ENCODE measurements at regions not wholly inside any gene's neighbourhood (a gene's known extent, or its start where the extent isn't known, plus 50 kb on each side); places are given as distances from the start of the nearest gene placed in this dataset.
"Not testable (repeated sequence)": the region's sequence is repeated elsewhere in the genome, so short reads cannot be mapped to it uniquely, and the experiment has no call there.

DNA sequence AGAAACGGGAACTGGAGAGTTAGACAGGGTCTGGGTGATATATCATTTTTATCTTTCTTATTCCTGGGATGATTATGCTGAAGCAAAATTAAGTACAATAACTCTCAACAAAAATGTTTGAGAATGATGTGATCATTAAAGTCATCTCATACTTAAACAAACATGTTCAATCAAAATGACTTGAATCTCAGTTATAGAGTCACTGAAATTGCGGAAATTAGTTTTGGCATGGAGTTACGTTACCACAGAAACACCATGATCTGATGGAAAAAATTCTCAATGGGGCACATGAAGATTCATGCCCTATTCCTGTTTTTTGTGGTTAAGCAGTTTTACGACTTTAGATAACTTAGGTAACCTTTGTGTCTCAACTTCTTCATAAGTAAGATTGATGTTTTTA, 757.7 kb downstream of the EPHA4 start:
- Histone ChIP-seq H3K27ac (ENCODE audit: low read length) (no peak overlapping the region), H3K9me3 (ENCODE audit: insufficient read depth, low read depth, low read length) (no peaks in the 10 kb centered on the region), H3K4me1 (ENCODE audit: insufficient read depth, low read length) (no peaks in the 10 kb centered on the region), H3K27me3 (ENCODE audit: insufficient read depth, low read length) (no peaks in the 10 kb centered on the region), H3K9ac (ENCODE audit: low read depth, low read length) (no peak overlapping the region), H3K4me3 (ENCODE audit: low read length) (no peak overlapping the region), H3K36me3 (ENCODE audit: insufficient read depth, low read depth, low read length) (no peaks in the 10 kb centered on the region)

DNA sequence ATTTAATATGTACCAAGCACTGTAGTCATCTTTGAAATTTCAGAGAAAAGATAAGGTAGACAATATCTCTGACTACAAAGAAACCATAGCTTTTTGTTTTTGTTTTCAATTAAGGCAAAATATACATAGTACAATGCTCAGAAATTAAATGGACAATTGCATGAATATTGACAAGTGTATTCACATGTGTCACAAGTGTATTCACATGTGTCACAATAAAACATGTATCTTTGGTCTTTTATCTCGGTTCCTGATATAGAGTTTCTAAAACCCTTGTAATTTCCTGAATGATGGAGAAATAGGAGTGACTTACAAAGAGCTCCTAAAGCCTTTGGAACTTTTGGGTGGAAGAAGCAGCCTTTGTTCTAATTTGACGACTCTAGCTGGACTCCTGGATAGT, 756.4 kb downstream of the EPHA4 start:
- H3K9ac ChIP-seq (ENCODE audit: low read depth, low read length), result no peak overlapping the region
- no peak overlapping the region for H3K27ac ChIP-seq (ENCODE audit: low read length)
- H3K27me3 ChIP-seq (ENCODE audit: insufficient read depth, low read length), result no peaks in the 10 kb centered on the region
- H3K4me3 ChIP-seq (ENCODE audit: low read length), result no peak overlapping the region
- no peaks in the 10 kb centered on the region for H3K4me1 ChIP-seq (ENCODE audit: insufficient read depth, low read length)
- no peaks in the 10 kb centered on the region for H3K36me3 ChIP-seq (ENCODE audit: insufficient read depth, low read depth, low read length)
- no peaks in the 10 kb centered on the region for H3K9me3 ChIP-seq (ENCODE audit: insufficient read depth, low read depth, low read length)

- no peaks in the 10 kb centered on the region for H3K36me3 ChIP-seq (ENCODE audit: insufficient read depth, low read depth, low read length)
- H3K4me1 ChIP-seq (ENCODE audit: insufficient read depth, low read length), result no peaks in the 10 kb centered on the region
- no peak overlapping the region for H3K27ac ChIP-seq (ENCODE audit: low read length)
- no peaks in the 10 kb centered on the region for H3K27me3 ChIP-seq (ENCODE audit: insufficient read depth, low read length)
- no peak overlapping the region for H3K9ac ChIP-seq (ENCODE audit: low read depth, low read length)
- no peak overlapping the region for H3K4me3 ChIP-seq (ENCODE audit: low read length)
- H3K9me3 ChIP-seq (ENCODE audit: insufficient read depth, low read depth, low read length), result no peaks in the 10 kb centered on the region
These were observed 750.4 kb downstream of the EPHA4 start for GRCh38 chr2:220821683-220822082.

GRCh38 chr2:220823590-220823989, 748.5 kb downstream of the EPHA4 start:
- H3K9me3 ChIP-seq (ENCODE audit: insufficient read depth, low read depth, low read length), result not testable (repeated sequence)

DNA sequence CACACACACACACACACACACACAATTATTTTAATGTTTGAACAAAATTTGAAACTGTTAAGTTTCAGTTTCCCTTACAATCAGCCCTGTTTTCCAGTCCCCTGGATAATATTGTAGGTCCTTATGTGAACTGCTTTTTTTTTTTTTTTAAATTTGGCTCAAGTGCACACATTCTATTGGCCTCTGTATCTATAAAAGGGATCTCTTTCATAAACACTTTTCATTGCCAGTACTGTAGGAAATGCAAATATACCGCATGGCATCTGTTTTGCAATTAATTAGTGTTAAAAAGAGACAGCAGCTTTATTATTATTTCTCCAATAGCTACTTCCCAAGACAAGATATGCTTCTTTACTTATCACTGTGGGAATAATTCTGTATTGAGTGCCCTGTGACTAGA, 738.7 kb downstream of the EPHA4 start:
- no peaks in the 10 kb centered on the region for H3K4me1 ChIP-seq (ENCODE audit: insufficient read depth, low read length)
- no peak overlapping the region for H3K27ac ChIP-seq (ENCODE audit: low read length)
- H3K4me3 ChIP-seq (ENCODE audit: low read length), result no peak overlapping the region
- H3K27me3 ChIP-seq (ENCODE audit: insufficient read depth, low read length), result no peaks in the 10 kb centered on the region
- no peak overlapping the region for H3K9ac ChIP-seq (ENCODE audit: low read depth, low read length)
- H3K9me3 ChIP-seq (ENCODE audit: insufficient read depth, low read depth, low read length), result no peaks in the 10 kb centered on the region
- H3K36me3 ChIP-seq (ENCODE audit: insufficient read depth, low read depth, low read length), result no peaks in the 10 kb centered on the region

More at GRCh38 chr2:220823590-220823989, 748.5 kb downstream of the EPHA4 start:
- not testable (repeated sequence) for H3K4me3 ChIP-seq (ENCODE audit: low read length); H3K9ac ChIP-seq (ENCODE audit: low read depth, low read length); H3K4me1 ChIP-seq (ENCODE audit: insufficient read depth, low read length); H3K27me3 ChIP-seq (ENCODE audit: insufficient read depth, low read length); H3K36me3 ChIP-seq (ENCODE audit: insufficient read depth, low read depth, low read length); H3K27ac ChIP-seq (ENCODE audit: low read length)

DNA sequence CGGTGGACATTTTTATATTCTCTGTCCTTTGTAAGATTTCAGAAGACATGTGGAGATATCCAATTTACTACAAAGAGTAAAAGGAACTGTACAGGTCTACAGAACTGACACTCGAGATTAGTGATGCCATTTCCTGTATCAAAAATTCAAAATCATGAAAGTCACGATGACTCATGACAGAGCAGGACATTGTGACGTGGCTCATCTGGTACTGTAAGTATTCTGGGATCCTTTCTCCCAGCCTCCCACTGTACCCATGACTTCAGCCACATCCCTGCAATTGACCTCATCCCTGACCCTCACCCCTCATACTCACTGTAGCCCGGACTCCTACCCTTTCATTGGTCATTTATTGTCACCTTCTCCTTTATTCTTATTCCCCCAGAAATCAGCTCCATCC, 736.5 kb downstream of the EPHA4 start:
- Histone ChIP-seq H3K36me3 (ENCODE audit: insufficient read depth, low read depth, low read length) (no peaks in the 10 kb centered on the region), H3K4me1 (ENCODE audit: insufficient read depth, low read length) (no peaks in the 10 kb centered on the region), H3K4me3 (ENCODE audit: low read length) (no peak overlapping the region), H3K27me3 (ENCODE audit: insufficient read depth, low read length) (no peaks in the 10 kb centered on the region), H3K9me3 (ENCODE audit: insufficient read depth, low read depth, low read length) (no peaks in the 10 kb centered on the region), H3K27ac (ENCODE audit: low read length) (no peak overlapping the region), H3K9ac (ENCODE audit: low read depth, low read length) (no peak overlapping the region)

- Histone ChIP-seq H3K4me1 (ENCODE audit: insufficient read depth, low read length) (no peaks in the 10 kb centered on the region), H3K4me3 (ENCODE audit: low read length) (no peak overlapping the region), H3K9me3 (ENCODE audit: insufficient read depth, low read depth, low read length) (no peaks in the 10 kb centered on the region), H3K27me3 (ENCODE audit: insufficient read depth, low read length) (no peaks in the 10 kb centered on the region), H3K36me3 (ENCODE audit: insufficient read depth, low read depth, low read length) (no peaks in the 10 kb centered on the region), H3K27ac (ENCODE audit: low read length) (no peak overlapping the region), H3K9ac (ENCODE audit: low read depth, low read length) (no peak overlapping the region)
These were observed 734.9 kb downstream of the EPHA4 start for GRCh38 chr2:220837226-220837625.

DNA sequence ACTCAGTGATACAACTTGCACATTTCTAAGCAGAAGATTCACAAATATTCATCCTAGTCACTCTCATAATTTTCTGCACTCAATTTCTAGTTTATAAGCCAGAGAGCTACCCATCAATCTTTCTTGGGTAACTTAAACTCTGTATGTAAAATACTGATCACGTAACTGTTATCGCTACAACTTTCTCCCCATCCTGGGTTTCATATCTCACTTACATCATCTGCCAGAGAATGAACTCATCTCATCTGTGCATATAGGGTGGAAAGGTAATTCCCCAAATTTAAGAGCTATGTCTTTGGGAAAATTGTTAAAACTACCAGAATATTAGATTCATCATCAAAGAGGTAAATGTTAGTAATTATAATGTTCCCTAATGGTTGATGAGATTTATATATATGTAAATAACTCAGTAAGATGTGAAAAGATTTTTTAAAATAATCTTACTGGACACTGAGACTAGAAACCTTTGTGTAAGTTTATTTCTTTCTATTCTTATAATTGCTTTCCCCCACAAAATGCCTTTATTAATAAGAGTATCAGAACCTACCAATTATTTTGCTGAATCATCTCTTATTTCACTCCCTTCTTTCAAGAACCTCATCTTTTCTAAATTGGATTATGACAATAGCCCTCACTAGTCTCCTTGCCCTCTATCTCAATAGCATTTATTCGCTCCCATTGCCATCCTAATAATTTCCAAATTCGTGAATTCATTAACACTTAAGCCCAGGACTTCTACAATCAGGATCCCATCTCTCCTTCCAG, 729.0 kb downstream of the EPHA4 start:
- H3K9ac ChIP-seq (ENCODE audit: low read depth, low read length), result no peak overlapping the region
- no peak overlapping the region for H3K27ac ChIP-seq (ENCODE audit: low read length)

DNA sequence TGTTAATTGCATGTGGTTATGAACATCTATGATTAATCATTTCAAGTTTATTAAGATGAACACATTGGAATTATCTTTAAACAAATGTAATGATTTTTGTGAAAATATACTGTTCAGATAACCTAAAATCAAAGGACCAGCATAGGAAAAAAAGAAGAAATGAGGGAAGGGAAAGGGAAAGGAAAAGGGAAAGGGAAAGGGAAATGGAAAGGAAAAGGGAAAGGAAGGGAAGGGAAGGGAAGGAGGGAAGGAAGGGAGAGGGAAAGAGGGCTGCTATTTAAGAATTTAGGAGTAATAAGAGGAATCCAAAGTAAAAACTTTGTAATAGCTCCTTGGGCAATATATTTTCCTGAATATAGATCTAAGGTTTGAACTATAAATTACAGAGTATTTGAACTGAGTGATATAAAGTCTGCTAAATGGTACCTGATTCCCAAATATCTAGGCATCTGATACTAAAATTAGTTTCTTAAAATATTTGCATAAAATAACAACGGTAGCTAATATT, 726.3 kb downstream of the EPHA4 start:
- H3K27ac ChIP-seq (ENCODE audit: low read length), result no peak overlapping the region
- no peaks in the 10 kb centered on the region for H3K36me3 ChIP-seq (ENCODE audit: insufficient read depth, low read depth, low read length)
- no peaks in the 10 kb centered on the region for H3K27me3 ChIP-seq (ENCODE audit: insufficient read depth, low read length)
- H3K9me3 ChIP-seq (ENCODE audit: insufficient read depth, low read depth, low read length), result no peaks in the 10 kb centered on the region
- no peak overlapping the region for H3K4me3 ChIP-seq (ENCODE audit: low read length)
- no peak overlapping the region for H3K9ac ChIP-seq (ENCODE audit: low read depth, low read length)
- H3K4me1 ChIP-seq (ENCODE audit: insufficient read depth, low read length), result no peaks in the 10 kb centered on the region

More for the DNA sequence above, 729.0 kb downstream of the EPHA4 start:
- Histone ChIP-seq H3K4me3 (ENCODE audit: low read length) (no peak overlapping the region), H3K27me3 (ENCODE audit: insufficient read depth, low read length) (no peaks in the 10 kb centered on the region), H3K36me3 (ENCODE audit: insufficient read depth, low read depth, low read length) (no peaks in the 10 kb centered on the region), H3K9me3 (ENCODE audit: insufficient read depth, low read depth, low read length) (no peaks in the 10 kb centered on the region), H3K4me1 (ENCODE audit: insufficient read depth, low read length) (no peaks in the 10 kb centered on the region)

- no peaks in the 10 kb centered on the region for H3K27me3 ChIP-seq (ENCODE audit: insufficient read depth, low read length)
- H3K4me1 ChIP-seq (ENCODE audit: insufficient read depth, low read length), result no peaks in the 10 kb centered on the region
- H3K9me3 ChIP-seq (ENCODE audit: insufficient read depth, low read depth, low read length), result no peaks in the 10 kb centered on the region
- no peak overlapping the region for H3K4me3 ChIP-seq (ENCODE audit: low read length)
- no peaks in the 10 kb centered on the region for H3K36me3 ChIP-seq (ENCODE audit: insufficient read depth, low read depth, low read length)
- H3K9ac ChIP-seq (ENCODE audit: low read depth, low read length), result no peak overlapping the region
- no peak overlapping the region for H3K27ac ChIP-seq (ENCODE audit: low read length)
These were observed 725.1 kb downstream of the EPHA4 start for GRCh38 chr2:220847006-220847405.

DNA sequence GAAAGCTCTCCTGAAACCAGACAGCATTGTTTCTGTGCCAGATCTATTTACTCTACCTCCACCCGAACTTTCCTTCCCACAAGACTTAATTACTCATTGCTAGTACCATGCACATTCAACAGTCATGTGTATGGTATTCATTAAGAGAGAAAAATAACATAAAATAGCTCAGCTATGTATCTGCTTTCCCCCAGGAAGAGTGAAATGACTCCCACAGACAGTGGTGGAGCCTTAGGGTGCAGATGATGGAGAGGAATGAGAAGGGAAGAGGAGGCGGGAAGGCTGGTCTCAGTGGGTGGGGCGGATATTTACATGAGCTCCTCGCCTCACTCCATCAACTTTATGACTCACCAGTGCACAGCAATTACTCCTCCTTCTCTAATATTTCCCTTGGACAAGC, 724.5 kb downstream of the EPHA4 start:
- H3K9me3 ChIP-seq (ENCODE audit: insufficient read depth, low read depth, low read length), result no peaks in the 10 kb centered on the region
- no peaks in the 10 kb centered on the region for H3K27me3 ChIP-seq (ENCODE audit: insufficient read depth, low read length)
- no peaks in the 10 kb centered on the region for H3K4me1 ChIP-seq (ENCODE audit: insufficient read depth, low read length)
- H3K4me3 ChIP-seq (ENCODE audit: low read length), result no peak overlapping the region
- no peak overlapping the region for H3K27ac ChIP-seq (ENCODE audit: low read length)
- H3K36me3 ChIP-seq (ENCODE audit: insufficient read depth, low read depth, low read length), result no peaks in the 10 kb centered on the region
- no peak overlapping the region for H3K9ac ChIP-seq (ENCODE audit: low read depth, low read length)

DNA sequence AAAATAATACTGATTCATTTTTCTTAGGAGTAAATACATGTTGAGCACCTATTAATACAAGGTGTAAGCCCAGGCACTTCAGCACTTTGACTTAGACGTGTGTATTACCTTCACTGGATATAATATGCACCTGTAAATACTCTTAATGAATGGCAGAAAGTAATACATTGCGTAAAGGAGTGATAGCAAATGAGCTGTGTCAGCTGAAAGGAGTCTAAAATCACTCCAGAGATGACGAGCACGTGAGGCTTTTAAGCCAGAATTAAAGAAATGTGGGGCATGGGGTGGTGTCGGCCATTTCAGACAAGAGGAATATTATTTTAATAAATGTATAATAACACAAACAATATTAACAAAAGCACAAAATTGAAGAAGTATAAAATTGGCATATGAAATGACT, 722.7 kb downstream of the EPHA4 start:
- Histone ChIP-seq H3K4me1 (ENCODE audit: insufficient read depth, low read length) (no peaks in the 10 kb centered on the region), H3K27me3 (ENCODE audit: insufficient read depth, low read length) (no peaks in the 10 kb centered on the region), H3K9me3 (ENCODE audit: insufficient read depth, low read depth, low read length) (no peaks in the 10 kb centered on the region), H3K9ac (ENCODE audit: low read depth, low read length) (no peak overlapping the region), H3K27ac (ENCODE audit: low read length) (no peak overlapping the region), H3K4me3 (ENCODE audit: low read length) (no peak overlapping the region), H3K36me3 (ENCODE audit: insufficient read depth, low read depth, low read length) (no peaks in the 10 kb centered on the region)
